ELR (cell line): ENCODE measurements at regions not wholly inside any gene's neighbourhood (a gene's known extent, or its start where the extent isn't known, plus 50 kb on each side); places are given as distances from the start of the nearest gene placed in this dataset.

ENCODE experiments used
- DNase-seq: peaks from one replicate; pipeline ENCODE4 v3.0.0-alpha.2; 2015; ENCODE audit warnings: low read depth

- DNase-seq, result no peak
These were observed 383.2 kb upstream of the KCNMB2 start for GRCh38 chr3:178152988-178153387.

GRCh38 chr3:178155521-178155920 is 380.7 kb upstream of the KCNMB2 start:
- no peak for DNase-seq

GRCh38 chr3:178156301-178156700 is 379.9 kb upstream of the KCNMB2 start:
- DNase-seq, result no peak

- DNase-seq, result no peak
These were observed 376.5 kb upstream of the KCNMB2 start for GRCh38 chr3:178159691-178160220.

- DNase-seq, result no peak
These were observed 366.8 kb upstream of the KCNMB2 start for GRCh38 chr3:178169421-178169820.

GRCh38 chr3:178170698-178171535 is 365.3 kb upstream of the KCNMB2 start:
- DNase-seq, result peak; percentile 79

- DNase-seq, result no peak
These were observed 364.1 kb upstream of the KCNMB2 start for GRCh38 chr3:178172121-178172520.

GRCh38 chr3:178174201-178174915 is 361.9 kb upstream of the KCNMB2 start:
- DNase-seq, result no peak

- no peak for DNase-seq
These were observed 355.1 kb upstream of the KCNMB2 start for GRCh38 chr3:178181088-178181487.

GRCh38 chr3:178181784-178182183 is 354.5 kb upstream of the KCNMB2 start:
- DNase-seq, result no peak

- no peak for DNase-seq
These were observed 353.9 kb upstream of the KCNMB2 start for GRCh38 chr3:178182337-178182779.

GRCh38 chr3:178184833-178185232 is 351.4 kb upstream of the KCNMB2 start:
- DNase-seq, result no peak

- DNase-seq, result no peak
These were observed 349.6 kb upstream of the KCNMB2 start for GRCh38 chr3:178186666-178187065.

GRCh38 chr3:178189854-178190253 is 346.4 kb upstream of the KCNMB2 start:
- no peak for DNase-seq

- no peak for DNase-seq
These were observed 342.4 kb upstream of the KCNMB2 start for GRCh38 chr3:178193846-178194245.

- no peak for DNase-seq
These were observed 341.7 kb upstream of the KCNMB2 start for GRCh38 chr3:178194539-178194938.

GRCh38 chr3:178195824-178196223 is 340.4 kb upstream of the KCNMB2 start:
- peak; percentile 58 for DNase-seq

GRCh38 chr3:178198329-178198728 is 337.9 kb upstream of the KCNMB2 start:
- DNase-seq, result peak; percentile 47

GRCh38 chr3:178200316-178200715 is 335.9 kb upstream of the KCNMB2 start:
- no peak for DNase-seq

GRCh38 chr3:178201714-178202113 is 334.5 kb upstream of the KCNMB2 start:
- no peak for DNase-seq

GRCh38 chr3:178202194-178202593 is 334.0 kb upstream of the KCNMB2 start:
- no peak for DNase-seq

- no peak for DNase-seq
These were observed 333.1 kb upstream of the KCNMB2 start for GRCh38 chr3:178203165-178203564.

- no peak for DNase-seq
These were observed 332.6 kb upstream of the KCNMB2 start for GRCh38 chr3:178203650-178204049.
